Neutrophil (primary cell): ENCODE measurements at regions not wholly inside any gene's neighbourhood (a gene's known extent, or its start where the extent isn't known, plus 50 kb on each side); places are given as distances from the start of the nearest gene placed in this dataset.
A peak's percentile ranks its signal among the peaks of the same experiment; 100 is the strongest.

Experiments
- H3K27ac ChIP-seq: fragments of 200-600 bp; sonication (generic); 2 replicates; pipeline ENCODE4 v1.5.1; 2016; ENCODE audit warnings: mild to moderate bottlenecking, moderate library complexity
- H3K27me3 ChIP-seq: fragments of 200-600 bp; sonication (generic); 2 replicates; pipeline ENCODE4 v1.6.0; 2016; ENCODE audit warnings: mild to moderate bottlenecking
- H3K36me3 ChIP-seq: fragments of 200-600 bp; sonication (generic); 2 replicates; pipeline ENCODE4 v1.5.1; 2017
- H3K4me1 ChIP-seq, 2 experiments: fragments of 200-600 bp in 1 of 2; sonication (generic) in 1 of 2; 1 replicate in 1 of 2; 2 replicates in 1 of 2; pipeline versions ENCODE4 v1.5.1 to v1.6.1; 2013 to 2016; ENCODE audit warnings: low read depth in 1 of 2, low read length in 1 of 2, mild to moderate bottlenecking in 1 of 2, moderate library complexity in 1 of 2; ENCODE audit not compliant: control insufficient read depth in 1 of 2, insufficient read depth in 1 of 2
- H3K4me3 ChIP-seq, 2 experiments: fragments of 200-600 bp in 1 of 2; sonication (generic) in 1 of 2; 1 replicate in 1 of 2; 2 replicates in 1 of 2; pipeline ENCODE4 v1.5.1; 2013 to 2016; ENCODE audit warnings: low read depth in 1 of 2, low read length in 1 of 2, mild to moderate bottlenecking in 1 of 2, moderate library complexity in 1 of 2
- H3K9me3 ChIP-seq: fragments of 200-600 bp; sonication (generic); 2 replicates; pipeline ENCODE4 v1.5.1; 2016
- TF ChIP-seq, protein P1 (sequence below): fragments of 200-600 bp; sonication (generic); IDR thresholded peaks from 2 replicates; pipeline ENCODE4 v1.5.1; 2016; ENCODE audit warnings: antibody characterized with exemption

DNA sequence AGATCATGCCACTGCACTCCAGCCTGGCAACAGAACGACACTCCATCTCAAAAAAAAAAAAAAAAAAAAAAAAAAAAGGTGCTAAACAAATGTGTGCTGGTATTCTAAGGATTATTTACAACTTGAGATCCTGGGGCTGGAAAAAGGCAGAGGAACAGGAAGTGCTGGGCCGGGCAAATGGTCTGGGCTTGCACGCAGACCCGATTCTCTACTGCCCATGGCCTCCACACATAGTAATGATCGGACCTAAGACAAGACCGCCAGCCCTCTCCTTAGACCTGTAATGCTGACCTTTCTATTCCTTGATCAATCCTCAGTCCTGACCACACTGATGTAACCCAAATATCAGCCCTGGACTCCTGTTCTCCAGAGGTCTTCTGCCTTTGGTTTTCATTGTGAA is 67.8 kb downstream of the EFNB1 start:
- H3K27ac ChIP-seq, result no peak overlapping the region
- no peak overlapping the region for H3K4me3 ChIP-seq
- no peaks in the 10 kb centered on the region for H3K9me3 ChIP-seq
- peaks cover 6 to 8% of the 10 kb centered on the region in 2 experiments for H3K4me1 ChIP-seq
- TF ChIP-seq, protein P1, sequence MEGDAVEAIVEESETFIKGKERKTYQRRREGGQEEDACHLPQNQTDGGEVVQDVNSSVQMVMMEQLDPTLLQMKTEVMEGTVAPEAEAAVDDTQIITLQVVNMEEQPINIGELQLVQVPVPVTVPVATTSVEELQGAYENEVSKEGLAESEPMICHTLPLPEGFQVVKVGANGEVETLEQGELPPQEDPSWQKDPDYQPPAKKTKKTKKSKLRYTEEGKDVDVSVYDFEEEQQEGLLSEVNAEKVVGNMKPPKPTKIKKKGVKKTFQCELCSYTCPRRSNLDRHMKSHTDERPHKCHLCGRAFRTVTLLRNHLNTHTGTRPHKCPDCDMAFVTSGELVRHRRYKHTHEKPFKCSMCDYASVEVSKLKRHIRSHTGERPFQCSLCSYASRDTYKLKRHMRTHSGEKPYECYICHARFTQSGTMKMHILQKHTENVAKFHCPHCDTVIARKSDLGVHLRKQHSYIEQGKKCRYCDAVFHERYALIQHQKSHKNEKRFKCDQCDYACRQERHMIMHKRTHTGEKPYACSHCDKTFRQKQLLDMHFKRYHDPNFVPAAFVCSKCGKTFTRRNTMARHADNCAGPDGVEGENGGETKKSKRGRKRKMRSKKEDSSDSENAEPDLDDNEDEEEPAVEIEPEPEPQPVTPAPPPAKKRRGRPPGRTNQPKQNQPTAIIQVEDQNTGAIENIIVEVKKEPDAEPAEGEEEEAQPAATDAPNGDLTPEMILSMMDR, result no peak
- no peaks in the 10 kb centered on the region for H3K36me3 ChIP-seq
- no peaks in the 10 kb centered on the region for H3K27me3 ChIP-seq

DNA sequence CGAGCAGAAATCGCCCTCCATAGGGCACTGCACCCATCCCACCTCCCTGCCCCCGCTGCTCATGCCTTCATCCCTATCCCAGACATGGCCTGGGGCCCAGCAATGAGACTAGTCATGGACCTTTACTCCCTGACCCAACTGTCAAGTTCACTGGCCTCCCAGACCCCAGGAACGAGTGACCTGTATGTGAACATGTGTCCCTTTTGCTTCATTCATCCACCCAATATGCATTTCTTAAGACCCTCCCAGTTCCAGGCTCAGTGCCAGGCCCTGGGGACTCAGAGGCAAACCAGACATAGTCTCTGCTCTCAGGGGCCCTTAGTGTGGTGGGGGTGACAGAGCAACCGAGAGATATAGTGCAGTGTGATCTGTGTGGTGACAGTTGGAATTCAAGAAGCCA is 67.0 kb downstream of the EFNB1 start:
- Histone ChIP-seq H3K4me3 (no peak overlapping the region), H3K4me1 (peaks cover 6 to 8% of the 10 kb centered on the region in 2 experiments), H3K27me3 (no peaks in the 10 kb centered on the region), H3K36me3 (no peaks in the 10 kb centered on the region), H3K9me3 (no peaks in the 10 kb centered on the region), H3K27ac (no peak overlapping the region)
- TF ChIP-seq, protein P1, result no peak

DNA sequence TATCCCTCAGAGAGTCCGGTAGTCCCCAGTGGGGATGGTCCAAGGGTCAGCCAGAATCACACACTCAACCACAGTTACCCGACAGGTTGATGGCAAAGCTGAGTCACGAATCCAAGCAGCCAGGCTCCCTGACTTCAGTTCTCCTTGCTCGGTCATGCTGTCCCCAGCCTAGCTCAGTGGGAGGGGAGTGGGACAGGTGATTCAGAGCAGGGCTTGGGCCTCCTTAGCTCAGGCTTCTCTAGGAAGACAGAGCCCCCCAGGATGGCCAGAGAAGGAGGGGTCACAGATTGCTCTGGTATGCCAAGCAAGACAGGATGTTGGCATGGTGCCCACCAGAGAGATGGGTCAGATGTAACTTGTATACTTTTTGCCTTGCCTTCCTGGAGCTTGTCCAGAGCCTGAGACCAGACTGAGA is 66.5 kb downstream of the EFNB1 start:
- Histone ChIP-seq H3K36me3 (no peaks in the 10 kb centered on the region), H3K27me3 (no peaks in the 10 kb centered on the region), H3K9me3 (no peaks in the 10 kb centered on the region), H3K4me1 (peaks cover 6 to 8% of the 10 kb centered on the region in 2 experiments), H3K4me3 (no peak overlapping the region), H3K27ac (no peak overlapping the region)
- TF ChIP-seq, protein P1, result no peak

DNA sequence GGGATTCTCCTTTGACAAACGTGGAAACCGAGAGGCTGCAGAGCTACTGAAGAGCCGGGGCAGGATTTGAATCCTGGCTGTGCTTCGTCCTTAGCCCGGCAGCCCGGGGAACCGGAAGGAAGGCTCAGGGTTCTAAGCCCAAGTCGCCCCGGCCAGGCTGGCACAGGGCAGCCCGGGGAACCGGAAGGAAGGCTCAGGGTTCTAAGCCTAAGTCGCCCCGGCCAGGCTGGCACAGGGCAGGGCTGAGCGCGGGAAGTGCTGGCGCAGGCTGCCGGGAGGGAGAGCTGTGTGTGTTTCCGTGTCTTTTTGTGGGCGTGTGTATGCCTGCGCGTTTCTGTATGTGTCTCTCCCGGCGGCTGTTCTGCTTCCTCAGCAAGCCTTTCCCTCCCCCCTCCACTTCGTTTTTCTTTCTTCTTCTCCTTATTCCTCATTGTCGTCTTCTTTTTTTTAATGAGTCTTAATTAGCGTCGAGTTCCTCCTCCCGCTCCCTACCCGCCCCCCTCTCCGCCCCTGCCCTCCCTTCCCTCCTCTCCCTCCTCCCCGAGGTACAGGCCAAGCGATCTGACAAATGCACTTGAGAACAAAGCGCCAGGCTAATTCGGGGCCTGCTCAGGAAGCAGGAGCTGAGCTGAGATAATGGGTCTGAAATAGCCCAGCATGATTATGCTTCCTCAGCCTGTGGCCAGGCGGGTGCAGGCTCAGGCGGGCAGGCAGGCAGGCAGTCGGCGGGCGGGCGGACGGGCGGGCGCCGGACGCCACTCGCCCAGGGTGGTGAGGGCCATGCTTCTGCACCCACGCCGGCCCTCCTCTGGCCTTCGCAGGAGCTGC is 65.9 kb downstream of the EFNB1 start:
- no peaks in the 10 kb centered on the region for H3K36me3 ChIP-seq
- H3K9me3 ChIP-seq, result no peaks in the 10 kb centered on the region
- no peaks in the 10 kb centered on the region for H3K27me3 ChIP-seq
- peaks cover 6 to 8% of the 10 kb centered on the region in 2 experiments for H3K4me1 ChIP-seq
- H3K27ac ChIP-seq, result no peak overlapping the region
- peak overlapping the region; percentile 25 to 40 for H3K4me3 ChIP-seq
- TF ChIP-seq, protein P1, result no peak

DNA sequence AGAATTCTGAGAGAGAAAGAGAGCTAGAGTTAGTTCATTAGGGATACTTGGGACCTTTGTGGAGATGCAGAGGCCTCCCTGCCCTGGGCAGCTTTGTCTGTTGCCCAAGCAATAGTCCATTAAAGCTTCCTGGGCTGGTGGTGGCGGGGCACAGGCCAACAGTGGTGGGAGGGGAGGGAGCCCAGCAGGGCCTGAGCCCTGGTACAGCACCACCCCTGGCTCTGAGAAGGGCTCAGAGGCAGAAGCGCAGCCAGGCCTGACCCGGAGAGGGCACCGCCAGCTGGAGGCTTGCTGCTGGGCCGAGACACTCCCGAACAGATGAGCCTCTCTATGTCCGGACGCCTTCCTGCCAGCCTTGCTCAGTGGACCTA is 65.3 kb downstream of the EFNB1 start:
- Histone ChIP-seq H3K4me3 (peak overlapping the region in 1 of 2 experiments; percentile 40), H3K27me3 (no peaks in the 10 kb centered on the region), H3K36me3 (no peaks in the 10 kb centered on the region), H3K9me3 (no peaks in the 10 kb centered on the region), H3K27ac (no peak overlapping the region), H3K4me1 (peaks cover 6 to 8% of the 10 kb centered on the region in 2 experiments)
- TF ChIP-seq, protein P1, result no peak
